ENCODE measurements at regions not wholly inside any gene's neighbourhood (a gene's known extent, or its start where the extent isn't known, plus 50 kb on each side); places are given as distances from the start of the nearest gene placed in this dataset.

- no peak for DNase-seq (ENCODE audit: low spot score)
- H3K9ac ChIP-seq (ENCODE audit: low read depth in 1 of 2, low read length in 2 of 2), result no peak overlapping the region
- H3K27me3 ChIP-seq (ENCODE audit: control insufficient read depth in 4 of 4, insufficient read depth in 4 of 4, low read length in 3 of 4), result no peaks in the 10 kb centered on the region
- TF ChIP-seq NR2F2 (IDR thresholded peaks at IDR 0.05) (no peak), MAX (IDR thresholded peaks at IDR 0.05) (no peak), RAD21 (IDR thresholded peaks at IDR 0.05) (no peak), RXRA (IDR thresholded peaks at IDR 0.05) (no peak), SP1 (IDR thresholded peaks at IDR 0.05) (no peak), FOXA1 (IDR thresholded peaks at IDR 0.05) (no peak), ATF3 (IDR thresholded peaks at IDR 0.05) (no peak), TAF1 (conservative IDR thresholded peaks at IDR 0.05) (no peak), FOXA2 (IDR thresholded peaks at IDR 0.05) (no peak), ZBTB33 (IDR thresholded peaks at IDR 0.05) (no peak), REST (IDR thresholded peaks at IDR 0.05) (no peak), EGR1 (IDR thresholded peaks at IDR 0.05; ENCODE audit: low read depth in 2 of 2) (no peak), YY1 (IDR thresholded peaks at IDR 0.05) (no peak), HNF4A (conservative IDR thresholded peaks at IDR 0.05) (no peak), CTCF (IDR thresholded peaks at IDR 0.05; ENCODE audit: low read depth, low read length, missing input control) (no peak), HNF4G (IDR thresholded peaks at IDR 0.05) (no peak), JUND (IDR thresholded peaks at IDR 0.05) (no peak), GABPA (IDR thresholded peaks at IDR 0.05 in 1 of 2, conservative IDR thresholded peaks at IDR 0.05 in 1 of 2) (no peak)
- WGBS, result 82% methylated on average over 1 of the region's 1 CpG
- no peaks in the 10 kb centered on the region for H3K4me1 ChIP-seq (ENCODE audit: control insufficient read depth in 4 of 4, insufficient read depth in 4 of 4, low read length in 3 of 4)
- H3K9me3 ChIP-seq (ENCODE audit: control insufficient read depth in 4 of 4, low read length in 3 of 4), result peaks cover 0 to 2% (median 0%) of the 10 kb centered on the region in 4 donors
- no peak overlapping the region for H3K27ac ChIP-seq (ENCODE audit: low read depth in 1 of 2, low read length in 2 of 2)
- no peaks in the 10 kb centered on the region for H3K36me3 ChIP-seq (ENCODE audit: control insufficient read depth in 4 of 4, insufficient read depth in 3 of 4, low read depth in 1 of 4, low read length in 3 of 4)
- H3K4me3 ChIP-seq (ENCODE audit: low read depth in 1 of 3, low read length in 3 of 3), result no peak overlapping the region
These were observed 153.0 kb upstream of the RHOBTB1 start for GRCh38 chr10:61097026-61097425.

All from liver (tissue), 8 donors.